PC-9 (cell line): ENCODE measurements at regions not wholly inside any gene's neighbourhood (a gene's known extent, or its start where the extent isn't known, plus 50 kb on each side); places are given as distances from the start of the nearest gene placed in this dataset.

Source experiments
- EZH2 ChIP-seq: fragments of 200-600 bp; sonication (generic); IDR thresholded peaks from 2 replicates; pipeline ENCODE4 v1.8.0; 2017; ENCODE audit warnings: antibody characterized with exemption, low read depth
- TF ChIP-seq, protein P1 (sequence below): fragments of 200-600 bp; sonication (generic); conservative IDR thresholded peaks from 2 replicates; pipeline ENCODE4 v1.6.1; 2017; ENCODE audit warnings: mixed run types, antibody characterized with exemption, mild to moderate bottlenecking, moderate library complexity

DNA sequence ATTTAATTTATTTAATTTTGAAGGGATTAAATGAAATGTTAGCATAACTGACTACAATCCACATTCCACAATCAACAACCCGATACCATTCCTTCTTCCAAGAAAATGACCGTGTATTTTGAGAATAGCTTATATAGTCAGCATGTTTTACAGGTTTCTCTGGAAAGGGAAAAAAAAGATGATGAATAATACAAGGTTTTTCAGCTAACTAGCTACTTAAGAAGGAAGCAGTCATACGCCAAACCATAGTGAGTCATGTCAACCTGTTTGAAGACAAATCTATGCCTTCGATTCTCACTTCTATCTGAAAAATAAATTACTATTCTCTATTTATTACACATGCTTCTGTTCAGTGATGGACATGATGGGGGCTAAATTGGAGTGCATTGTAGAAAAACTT is 258.6 kb downstream of the EFNB2 start:
- TF ChIP-seq, protein P1, sequence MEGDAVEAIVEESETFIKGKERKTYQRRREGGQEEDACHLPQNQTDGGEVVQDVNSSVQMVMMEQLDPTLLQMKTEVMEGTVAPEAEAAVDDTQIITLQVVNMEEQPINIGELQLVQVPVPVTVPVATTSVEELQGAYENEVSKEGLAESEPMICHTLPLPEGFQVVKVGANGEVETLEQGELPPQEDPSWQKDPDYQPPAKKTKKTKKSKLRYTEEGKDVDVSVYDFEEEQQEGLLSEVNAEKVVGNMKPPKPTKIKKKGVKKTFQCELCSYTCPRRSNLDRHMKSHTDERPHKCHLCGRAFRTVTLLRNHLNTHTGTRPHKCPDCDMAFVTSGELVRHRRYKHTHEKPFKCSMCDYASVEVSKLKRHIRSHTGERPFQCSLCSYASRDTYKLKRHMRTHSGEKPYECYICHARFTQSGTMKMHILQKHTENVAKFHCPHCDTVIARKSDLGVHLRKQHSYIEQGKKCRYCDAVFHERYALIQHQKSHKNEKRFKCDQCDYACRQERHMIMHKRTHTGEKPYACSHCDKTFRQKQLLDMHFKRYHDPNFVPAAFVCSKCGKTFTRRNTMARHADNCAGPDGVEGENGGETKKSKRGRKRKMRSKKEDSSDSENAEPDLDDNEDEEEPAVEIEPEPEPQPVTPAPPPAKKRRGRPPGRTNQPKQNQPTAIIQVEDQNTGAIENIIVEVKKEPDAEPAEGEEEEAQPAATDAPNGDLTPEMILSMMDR: no peak
- TF ChIP-seq EZH2: no peak
